Panc1 (cell line): ENCODE measurements at regions not wholly inside any gene's neighbourhood (a gene's known extent, or its start where the extent isn't known, plus 50 kb on each side); places are given as distances from the start of the nearest gene placed in this dataset.

Source experiments
- ATAC-seq: fragments of 200-7000 bp; cut with Tn5 transposase; 2 replicates; pipeline ENCODE4 v1.9.1; 2020; ENCODE audit warnings: mild to moderate bottlenecking, moderate library complexity
- BruUV-seq: library from RNA; stranded (reverse); fragments of 400-500 nt; replicated peaks from 2 replicates; lab custom pipeline; 2021; lab: Mats Ljungman, UMichigan
- CTCF ChIA-PET: fragments of 300-600 bp; sonication (Branson Sonifier 250); formaldehyde crosslinking; loops from one replicate; lab custom pipeline; 2022; ENCODE audit warnings: antibody characterized with exemption; lab: Charles Lee
- POLR2A ChIA-PET: fragments of 300-600 bp; sonication (Branson Sonifier 250); formaldehyde crosslinking; loops from one replicate; lab custom pipeline; 2022; ENCODE audit warnings: antibody characterized with exemption; lab: Charles Lee
- DNase-seq: peaks from one replicate; pipeline ENCODE4 v3.0.0-alpha.2; 2010; ENCODE audit warnings: low read depth, low spot score
- H3K27ac ChIP-seq: 2 replicates; pipeline ENCODE4 v1.5.1; 2011; ENCODE audit warnings: mild to moderate bottlenecking, low read length, inconsistent platforms
- H3K27me3 ChIP-seq: fragments of 200-500 bp; sonication (Bioruptor generic); 2 replicates; pipeline ENCODE4 v1.6.0; 2014; ENCODE audit warnings: low read length, inconsistent platforms; ENCODE audit not compliant: control insufficient read depth, insufficient read depth
- H3K36me3 ChIP-seq: fragments of 200-500 bp; sonication (Bioruptor generic); 2 replicates; pipeline ENCODE4 v1.5.1; 2014; ENCODE audit warnings: inconsistent platforms, mild to moderate bottlenecking, low read length, moderate library complexity; ENCODE audit not compliant: control insufficient read depth, insufficient read depth
- H3K4me1 ChIP-seq: 2 replicates; pipeline ENCODE4 v1.5.1; 2011; ENCODE audit warnings: inconsistent platforms, mild to moderate bottlenecking, low read length, moderate library complexity; ENCODE audit not compliant: control insufficient read depth, insufficient read depth
- H3K4me3 ChIP-seq, 2 experiments: 2 replicates each; pipeline ENCODE4 v1.5.1; 2011 to 2012; ENCODE audit warnings: low read depth in 2 of 2, low read length in 2 of 2, mild to moderate bottlenecking in 2 of 2, inconsistent platforms in 1 of 2, moderate library complexity in 1 of 2
- H3K9me3 ChIP-seq: fragments of 200-500 bp; sonication (Bioruptor generic); 2 replicates; pipeline ENCODE4 v1.5.1; 2014; ENCODE audit warnings: low read depth, mild to moderate bottlenecking, inconsistent platforms, low read length, moderate library complexity; ENCODE audit not compliant: control insufficient read depth, insufficient read depth
- POLR2AphosphoS5 ChIP-seq: IDR thresholded peaks from 2 replicates; pipeline ENCODE4 v1.6.1; 2012; ENCODE audit warnings: mild to moderate bottlenecking, low read depth, low read length, moderate library complexity
- SIN3A ChIP-seq: IDR thresholded peaks from 2 replicates; pipeline ENCODE4 v1.6.1; 2012; ENCODE audit warnings: low read depth, mild to moderate bottlenecking, low read length, moderate library complexity, borderline replicate concordance; ENCODE audit not compliant: insufficient read depth
- TCF7L2 ChIP-seq: IDR thresholded peaks from 2 replicates; pipeline ENCODE4 v1.6.1; 2011; ENCODE audit warnings: mild to moderate bottlenecking, low read depth, low read length, inconsistent platforms
- in situ Hi-C: cut with HindIII; loops from 2 replicates; pipeline ENCODE4 v1.10.0; 2016; ENCODE audit warnings: low sequenced_read_pairs, low pct_unique_long_range_greater_than_20kb
- intact Hi-C: fragments of 100-400 bp; cut with micrococcal nuclease; formaldehyde crosslinking; loops from one replicate; pipeline ENCODE4 v1.10.0; 2022; ENCODE audit not compliant: unreplicated experiment
- TF ChIP-seq, protein P1 (sequence below), 2 experiments: IDR thresholded peaks; 2 replicates each; pipeline ENCODE4 v1.6.1; 2011 to 2012; ENCODE audit warnings: low read depth in 2 of 2, control low read depth in 1 of 2, low read length in 1 of 2, mild to moderate bottlenecking in 1 of 2, moderate library complexity in 1 of 2; ENCODE audit not compliant: insufficient read depth in 1 of 2
- TF ChIP-seq, protein P2 (sequence below): fragments of 450-650 bp; IDR thresholded peaks from 2 replicates; pipeline ENCODE4 v1.5.1; 2017; ENCODE audit warnings: mild to moderate bottlenecking

DNA sequence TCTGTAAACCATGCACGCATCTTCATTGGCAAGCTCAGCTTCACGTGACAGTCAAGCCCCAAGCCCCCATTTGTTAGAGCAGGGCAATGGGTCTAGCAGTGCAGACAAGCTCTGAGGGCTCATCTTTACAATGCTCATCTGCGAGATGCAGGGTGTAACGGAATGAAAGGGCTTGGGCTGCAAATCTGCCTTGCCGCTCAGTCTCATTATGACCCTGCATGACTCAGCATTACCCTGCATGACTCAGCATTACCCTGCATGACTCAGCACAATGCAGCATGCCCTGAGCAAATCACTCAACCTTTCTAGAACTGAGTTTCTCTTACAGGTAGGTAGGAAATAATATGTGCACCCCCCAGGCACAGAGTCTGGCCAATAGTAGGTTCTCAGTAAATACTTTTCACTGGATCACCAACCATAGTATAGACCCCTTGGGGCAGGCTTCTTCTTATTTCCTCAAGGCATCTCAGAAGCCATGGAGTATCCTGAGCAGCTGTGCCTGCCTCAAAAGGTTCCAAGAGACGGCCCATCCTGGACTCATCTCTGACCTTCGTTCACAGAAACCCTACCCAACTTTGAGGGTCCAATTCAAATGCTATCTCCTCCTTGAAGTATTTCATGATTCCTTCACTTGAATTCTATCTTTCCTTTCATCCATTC, 391.3 kb upstream of the CDH5 start:
- Histone ChIP-seq H3K9me3 (no peaks in the 10 kb centered on the region), H3K27ac (no peak overlapping the region), H3K4me1 (no peaks in the 10 kb centered on the region), H3K4me3 (no peak overlapping the region), H3K36me3 (no peaks in the 10 kb centered on the region), H3K27me3 (no peaks in the 10 kb centered on the region)
- CTCF ChIA-PET, result no interaction called here
- in situ Hi-C loops, result no loop called here
- no peak for DNase-seq
- no peak for ATAC-seq
- no TSS peak for BruUV-seq
- intact Hi-C loops, result no loop called here
- TF ChIP-seq, protein P1, sequence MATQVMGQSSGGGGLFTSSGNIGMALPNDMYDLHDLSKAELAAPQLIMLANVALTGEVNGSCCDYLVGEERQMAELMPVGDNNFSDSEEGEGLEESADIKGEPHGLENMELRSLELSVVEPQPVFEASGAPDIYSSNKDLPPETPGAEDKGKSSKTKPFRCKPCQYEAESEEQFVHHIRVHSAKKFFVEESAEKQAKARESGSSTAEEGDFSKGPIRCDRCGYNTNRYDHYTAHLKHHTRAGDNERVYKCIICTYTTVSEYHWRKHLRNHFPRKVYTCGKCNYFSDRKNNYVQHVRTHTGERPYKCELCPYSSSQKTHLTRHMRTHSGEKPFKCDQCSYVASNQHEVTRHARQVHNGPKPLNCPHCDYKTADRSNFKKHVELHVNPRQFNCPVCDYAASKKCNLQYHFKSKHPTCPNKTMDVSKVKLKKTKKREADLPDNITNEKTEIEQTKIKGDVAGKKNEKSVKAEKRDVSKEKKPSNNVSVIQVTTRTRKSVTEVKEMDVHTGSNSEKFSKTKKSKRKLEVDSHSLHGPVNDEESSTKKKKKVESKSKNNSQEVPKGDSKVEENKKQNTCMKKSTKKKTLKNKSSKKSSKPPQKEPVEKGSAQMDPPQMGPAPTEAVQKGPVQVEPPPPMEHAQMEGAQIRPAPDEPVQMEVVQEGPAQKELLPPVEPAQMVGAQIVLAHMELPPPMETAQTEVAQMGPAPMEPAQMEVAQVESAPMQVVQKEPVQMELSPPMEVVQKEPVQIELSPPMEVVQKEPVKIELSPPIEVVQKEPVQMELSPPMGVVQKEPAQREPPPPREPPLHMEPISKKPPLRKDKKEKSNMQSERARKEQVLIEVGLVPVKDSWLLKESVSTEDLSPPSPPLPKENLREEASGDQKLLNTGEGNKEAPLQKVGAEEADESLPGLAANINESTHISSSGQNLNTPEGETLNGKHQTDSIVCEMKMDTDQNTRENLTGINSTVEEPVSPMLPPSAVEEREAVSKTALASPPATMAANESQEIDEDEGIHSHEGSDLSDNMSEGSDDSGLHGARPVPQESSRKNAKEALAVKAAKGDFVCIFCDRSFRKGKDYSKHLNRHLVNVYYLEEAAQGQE (IDR thresholded peaks at IDR 0.05; ENCODE audit: insufficient read depth in 1 of 2, low read depth in 2 of 2, low read length in 1 of 2), result no peak
- TF ChIP-seq TCF7L2 (no peak), POLR2AphosphoS5 (no peak), SIN3A (no peak)
- TF ChIP-seq, protein P2, sequence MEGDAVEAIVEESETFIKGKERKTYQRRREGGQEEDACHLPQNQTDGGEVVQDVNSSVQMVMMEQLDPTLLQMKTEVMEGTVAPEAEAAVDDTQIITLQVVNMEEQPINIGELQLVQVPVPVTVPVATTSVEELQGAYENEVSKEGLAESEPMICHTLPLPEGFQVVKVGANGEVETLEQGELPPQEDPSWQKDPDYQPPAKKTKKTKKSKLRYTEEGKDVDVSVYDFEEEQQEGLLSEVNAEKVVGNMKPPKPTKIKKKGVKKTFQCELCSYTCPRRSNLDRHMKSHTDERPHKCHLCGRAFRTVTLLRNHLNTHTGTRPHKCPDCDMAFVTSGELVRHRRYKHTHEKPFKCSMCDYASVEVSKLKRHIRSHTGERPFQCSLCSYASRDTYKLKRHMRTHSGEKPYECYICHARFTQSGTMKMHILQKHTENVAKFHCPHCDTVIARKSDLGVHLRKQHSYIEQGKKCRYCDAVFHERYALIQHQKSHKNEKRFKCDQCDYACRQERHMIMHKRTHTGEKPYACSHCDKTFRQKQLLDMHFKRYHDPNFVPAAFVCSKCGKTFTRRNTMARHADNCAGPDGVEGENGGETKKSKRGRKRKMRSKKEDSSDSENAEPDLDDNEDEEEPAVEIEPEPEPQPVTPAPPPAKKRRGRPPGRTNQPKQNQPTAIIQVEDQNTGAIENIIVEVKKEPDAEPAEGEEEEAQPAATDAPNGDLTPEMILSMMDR, result no peak
- POLR2A ChIA-PET, result no interaction called here

DNA sequence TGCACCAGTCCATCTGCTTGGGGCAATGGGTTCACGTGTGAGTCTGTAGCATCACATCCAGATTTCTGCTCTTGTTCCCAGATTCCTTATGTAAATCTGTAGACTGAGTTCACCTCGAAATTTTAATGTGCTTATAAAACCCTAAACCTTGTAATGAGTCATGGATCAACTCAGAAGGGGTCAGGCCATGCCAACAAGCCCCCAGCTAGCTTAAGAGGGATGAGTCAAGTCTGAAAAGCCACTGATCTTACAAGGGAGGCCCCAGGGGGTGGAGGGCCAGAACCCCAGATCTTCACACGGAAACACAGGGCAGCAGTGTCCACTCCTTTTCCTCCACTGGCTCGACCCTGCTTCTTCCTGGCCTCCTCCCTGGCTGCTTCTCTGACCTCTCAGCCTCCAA, 399.1 kb upstream of the CDH5 start:
- Histone ChIP-seq H3K27ac (no peak overlapping the region), H3K27me3 (no peaks in the 10 kb centered on the region), H3K4me3 (no peak overlapping the region), H3K4me1 (no peaks in the 10 kb centered on the region), H3K9me3 (no peaks in the 10 kb centered on the region), H3K36me3 (no peaks in the 10 kb centered on the region)
- no peak for DNase-seq
- ChIA-PET POLR2A (no interaction called here), CTCF (no interaction called here)
- intact Hi-C loops (no loop called here), in situ Hi-C loops (no loop called here)
- TF ChIP-seq, protein P2, result no peak
- TF ChIP-seq SIN3A (no peak), TCF7L2 (no peak), POLR2AphosphoS5 (no peak)
- TF ChIP-seq, protein P1 (IDR thresholded peaks at IDR 0.05; ENCODE audit: insufficient read depth in 1 of 2, low read depth in 2 of 2, low read length in 1 of 2), result no peak
- no peak for ATAC-seq
- BruUV-seq, result no TSS peak
